H9 (cell line): ENCODE measurements at regions not wholly inside any gene's neighbourhood (a gene's known extent, or its start where the extent isn't known, plus 50 kb on each side); places are given as distances from the start of the nearest gene placed in this dataset.

ENCODE experiments used
- DNase-seq: peaks from one replicate; pipeline ENCODE4 v3.0.0-alpha.2; 2017
- H2AFZ ChIP-seq: one replicate; pipeline ENCODE4 v1.6.1; 2013; ENCODE audit warnings: mild to moderate bottlenecking, low read length, control low read depth, moderate library complexity
- H2AK5ac ChIP-seq: 2 replicates; pipeline ENCODE4 v1.6.1; 2013; ENCODE audit warnings: low read length, control low read depth, mixed read lengths; ENCODE audit not compliant: insufficient read length
- H2BK120ac ChIP-seq: one replicate; pipeline ENCODE4 v1.6.1; 2013; ENCODE audit warnings: low read depth, mild to moderate bottlenecking, low read length, control low read depth, inconsistent platforms; ENCODE audit not compliant: poor library complexity, severe bottlenecking
- H2BK12ac ChIP-seq: 2 replicates; pipeline ENCODE4 v1.6.1; 2013; ENCODE audit warnings: low read length, control low read depth, mixed read lengths, low read depth; ENCODE audit not compliant: insufficient read length
- H2BK15ac ChIP-seq: 2 replicates; pipeline ENCODE4 v1.6.1; 2013; ENCODE audit warnings: low read depth, low read length, control low read depth
- H2BK20ac ChIP-seq: one replicate; pipeline ENCODE4 v1.6.1; 2013; ENCODE audit warnings: low read depth, mild to moderate bottlenecking, low read length, control low read depth, inconsistent platforms; ENCODE audit not compliant: poor library complexity, severe bottlenecking
- H2BK5ac ChIP-seq: 2 replicates; pipeline ENCODE4 v1.6.1; 2013; ENCODE audit warnings: low read length, control low read depth, mixed read lengths; ENCODE audit not compliant: insufficient read length
- H3K14ac ChIP-seq: 2 replicates; pipeline ENCODE4 v1.6.1; 2013; ENCODE audit warnings: low read length, control low read depth; ENCODE audit not compliant: insufficient read depth
- H3K18ac ChIP-seq: 2 replicates; pipeline ENCODE4 v1.6.1; 2013; ENCODE audit warnings: low read depth, mild to moderate bottlenecking, mixed read lengths, low read length, control low read depth; ENCODE audit not compliant: insufficient read length
- H3K23ac ChIP-seq: 2 replicates; pipeline ENCODE4 v1.6.1; 2013; ENCODE audit warnings: low read length, control low read depth, mixed read lengths, low read depth; ENCODE audit not compliant: insufficient read length
- H3K23me2 ChIP-seq: 2 replicates; pipeline ENCODE4 v1.6.1; 2013; ENCODE audit warnings: low read depth, mild to moderate bottlenecking, mixed read lengths, low read length, control low read depth; ENCODE audit not compliant: insufficient read length, poor library complexity, severe bottlenecking
- H3K27ac ChIP-seq: 2 replicates; pipeline ENCODE4 v1.5.1; 2013; ENCODE audit warnings: low read length, control low read depth, mixed read lengths, low read depth; ENCODE audit not compliant: insufficient read length
- H3K27me3 ChIP-seq: 2 replicates; pipeline ENCODE4 v1.6.1; 2013; ENCODE audit warnings: low read length, control low read depth, inconsistent platforms; ENCODE audit not compliant: insufficient read depth
- H3K4ac ChIP-seq: 2 replicates; pipeline ENCODE4 v1.6.1; 2013; ENCODE audit warnings: low read depth, mild to moderate bottlenecking, control low read depth, inconsistent platforms, low read length, moderate library complexity
- H3K4me1 ChIP-seq: 2 replicates; pipeline ENCODE4 v1.6.1; 2013; ENCODE audit warnings: low read length, control low read depth, inconsistent platforms; ENCODE audit not compliant: insufficient read depth
- H3K4me2 ChIP-seq: 2 replicates; pipeline ENCODE4 v1.6.1; 2013; ENCODE audit warnings: low read length, control low read depth, mixed read lengths; ENCODE audit not compliant: insufficient read length, insufficient read depth
- H3K56ac ChIP-seq: 2 replicates; pipeline ENCODE4 v1.6.1; 2013; ENCODE audit warnings: low read depth, mild to moderate bottlenecking, mixed read lengths, low read length, control low read depth; ENCODE audit not compliant: insufficient read length
- H3K79me1 ChIP-seq: 2 replicates; pipeline ENCODE4 v1.6.1; 2013; ENCODE audit warnings: low read depth, mild to moderate bottlenecking, moderate library complexity, low read length, control low read depth, inconsistent platforms; ENCODE audit not compliant: insufficient read depth, poor library complexity, severe bottlenecking
- H3K79me2 ChIP-seq: 2 replicates; pipeline ENCODE4 v1.6.1; 2013; ENCODE audit warnings: low read length, control low read depth, inconsistent platforms; ENCODE audit not compliant: insufficient read depth
- H3K9ac ChIP-seq: 2 replicates; pipeline ENCODE4 v1.6.1; 2013; ENCODE audit warnings: low read length, control low read depth, mixed read lengths; ENCODE audit not compliant: insufficient read length; ENCODE audit errors: extremely low read depth
- H3K9me3 ChIP-seq: one replicate; pipeline ENCODE4 v1.6.1; 2013; ENCODE audit warnings: low read depth, low read length, inconsistent platforms; ENCODE audit not compliant: control insufficient read depth
- H3T11ph ChIP-seq: one replicate; pipeline ENCODE4 v1.6.1; 2013; ENCODE audit warnings: mild to moderate bottlenecking, low read length, control low read depth, inconsistent platforms
- H4K20me1 ChIP-seq: one replicate; pipeline ENCODE4 v1.6.1; 2013; ENCODE audit not compliant: control insufficient read depth, insufficient read length, insufficient read depth
- H4K5ac ChIP-seq: 2 replicates; pipeline ENCODE4 v1.6.1; 2013; ENCODE audit warnings: low read depth, mild to moderate bottlenecking, mixed read lengths, low read length, control low read depth; ENCODE audit not compliant: insufficient read length
- H4K8ac ChIP-seq: replicated peaks from 2 replicates; pipeline ENCODE4 v1.6.1; 2013; ENCODE audit warnings: low read length, control low read depth, mixed read lengths, low read depth; ENCODE audit not compliant: insufficient read length
- H4K91ac ChIP-seq: 2 replicates; pipeline ENCODE4 v1.6.1; 2013; ENCODE audit warnings: low read depth, mild to moderate bottlenecking, moderate library complexity, mixed read lengths, low read length, control low read depth; ENCODE audit not compliant: insufficient read length
- H3K27ac Mint-ChIP-seq, 3 experiments: 2 replicates in 2 of 3; 3 replicates in 1 of 3; pipeline ENCODE4 v1.8.0; 2020 to 2021; ENCODE audit warnings: mixed read lengths in 3 of 3, mild to moderate bottlenecking in 1 of 3, moderate library complexity in 1 of 3
- H3K27me3 Mint-ChIP-seq: 2 replicates; pipeline ENCODE4 v1.8.0; 2021; ENCODE audit warnings: low read depth, mild to moderate bottlenecking, moderate library complexity, mixed read lengths
- H3K36me3 Mint-ChIP-seq, 3 experiments: 2 replicates in 2 of 3; 3 replicates in 1 of 3; pipeline ENCODE4 v1.8.0; 2020 to 2021; ENCODE audit warnings: low read depth in 3 of 3, mixed read lengths in 3 of 3; ENCODE audit not compliant: insufficient read depth in 1 of 3
- H3K4me1 Mint-ChIP-seq, 2 experiments: 2 replicates each; pipeline ENCODE4 v1.8.0; 2020; ENCODE audit warnings: mixed read lengths in 2 of 2
- H3K4me3 Mint-ChIP-seq, 2 experiments: 2 replicates in 1 of 2; 3 replicates in 1 of 2; pipeline ENCODE4 v1.8.0; 2020 to 2021; ENCODE audit warnings: mild to moderate bottlenecking in 2 of 2, mixed read lengths in 2 of 2, moderate library complexity in 1 of 2
- H3K9me3 Mint-ChIP-seq, 2 experiments: 2 replicates in 1 of 2; 3 replicates in 1 of 2; pipeline ENCODE4 v1.8.0; 2020; ENCODE audit warnings: mild to moderate bottlenecking in 2 of 2, mixed read lengths in 2 of 2, moderate library complexity in 1 of 2
- WGBS: extraction: QIAGEN DNeasy Blood & Tissue Kit; methylation state at CpG from one replicate; pipeline ENCODE4 v1.1.7; 2013; ENCODE audit warnings: missing lambda C conversion rate, low lambda C conversion rate, mixed read lengths; ENCODE audit not compliant: insufficient read length; ENCODE audit errors: extremely low coverage; 5-methylcytosine and 5-hydroxymethylcytosine counted together
- TF ChIP-seq, protein P1 (sequence below): fragments of 200-600 bp; sonication (generic); conservative IDR thresholded peaks from 3 replicates; pipeline ENCODE4 v1.8.0; 2021; ENCODE audit warnings: antibody characterized with exemption, mild to moderate bottlenecking

DNA sequence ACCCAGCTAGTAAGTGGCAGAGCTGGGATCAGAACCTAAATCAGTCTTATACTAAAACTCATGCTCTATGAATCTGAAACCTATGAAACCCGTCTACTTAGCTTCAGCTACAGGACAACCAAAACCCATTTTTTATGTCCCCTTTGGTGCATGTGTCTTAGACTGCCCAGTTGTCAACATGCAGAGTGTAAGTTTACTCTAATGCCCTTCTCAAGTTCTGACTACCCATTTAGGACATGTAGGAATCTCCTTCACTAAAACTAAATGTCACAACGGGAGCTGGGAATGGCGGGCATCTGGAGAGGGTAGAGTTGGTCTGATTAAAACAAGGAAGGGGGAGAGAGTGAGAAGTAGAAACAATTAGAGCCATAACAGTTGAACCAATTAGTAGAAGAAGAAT, 167.9 kb upstream of the UBASH3B start:
- no peak overlapping the region for H3K23ac ChIP-seq
- H4K91ac ChIP-seq = no peak overlapping the region
- H2BK5ac ChIP-seq = no peak overlapping the region
- H2BK20ac ChIP-seq = no peak overlapping the region
- H3K4me2 ChIP-seq = no peak overlapping the region
- WGBS = no CpG with 5 or more reads among the region's 3 CpGs
- Mint-ChIP-seq H3K27ac (no peak overlapping the region), H3K4me3 (no peak overlapping the region), H3K27me3 (no peaks in the 10 kb centered on the region), H3K36me3 (peaks cover 0 to 11% (median 0%) of the 10 kb centered on the region in 3 experiments; a peak in 3 of 7 replicates), H3K4me1 (peaks cover 4% of the 10 kb centered on the region in 2 experiments), H3K9me3 (peaks cover 11% of the 10 kb centered on the region in 2 experiments; a peak in 4 of 5 replicates)
- no peak overlapping the region for H2AFZ ChIP-seq
- no peak overlapping the region for H3K4ac ChIP-seq
- H3K79me1 ChIP-seq = no peaks in the 10 kb centered on the region
- no peaks in the 10 kb centered on the region for H3K23me2 ChIP-seq
- DNase-seq = no peak
- H3K79me2 ChIP-seq = no peaks in the 10 kb centered on the region
- no peak overlapping the region for H4K5ac ChIP-seq
- H4K8ac ChIP-seq = no peak overlapping the region
- no peaks in the 10 kb centered on the region for H3K9me3 ChIP-seq
- H3K9ac ChIP-seq = no peak overlapping the region
- no peak overlapping the region for H2BK15ac ChIP-seq
- H3K27ac ChIP-seq = no peak overlapping the region
- H3T11ph ChIP-seq = no peak overlapping the region
- no peak overlapping the region for H3K18ac ChIP-seq
- peaks cover 2% of the 10 kb centered on the region; the same call in 1 of the 2 replicates for H3K4me1 ChIP-seq
- TF ChIP-seq, protein P1, sequence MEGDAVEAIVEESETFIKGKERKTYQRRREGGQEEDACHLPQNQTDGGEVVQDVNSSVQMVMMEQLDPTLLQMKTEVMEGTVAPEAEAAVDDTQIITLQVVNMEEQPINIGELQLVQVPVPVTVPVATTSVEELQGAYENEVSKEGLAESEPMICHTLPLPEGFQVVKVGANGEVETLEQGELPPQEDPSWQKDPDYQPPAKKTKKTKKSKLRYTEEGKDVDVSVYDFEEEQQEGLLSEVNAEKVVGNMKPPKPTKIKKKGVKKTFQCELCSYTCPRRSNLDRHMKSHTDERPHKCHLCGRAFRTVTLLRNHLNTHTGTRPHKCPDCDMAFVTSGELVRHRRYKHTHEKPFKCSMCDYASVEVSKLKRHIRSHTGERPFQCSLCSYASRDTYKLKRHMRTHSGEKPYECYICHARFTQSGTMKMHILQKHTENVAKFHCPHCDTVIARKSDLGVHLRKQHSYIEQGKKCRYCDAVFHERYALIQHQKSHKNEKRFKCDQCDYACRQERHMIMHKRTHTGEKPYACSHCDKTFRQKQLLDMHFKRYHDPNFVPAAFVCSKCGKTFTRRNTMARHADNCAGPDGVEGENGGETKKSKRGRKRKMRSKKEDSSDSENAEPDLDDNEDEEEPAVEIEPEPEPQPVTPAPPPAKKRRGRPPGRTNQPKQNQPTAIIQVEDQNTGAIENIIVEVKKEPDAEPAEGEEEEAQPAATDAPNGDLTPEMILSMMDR = no peak
- no peak overlapping the region for H3K56ac ChIP-seq
- H4K20me1 ChIP-seq = no peaks in the 10 kb centered on the region
- H2BK12ac ChIP-seq = no peak overlapping the region
- no peaks in the 10 kb centered on the region for H3K27me3 ChIP-seq
- no peak overlapping the region for H2AK5ac ChIP-seq
- no peak overlapping the region for H2BK120ac ChIP-seq
- H3K14ac ChIP-seq = no peak overlapping the region
